RPMI7951 (cell line): ENCODE measurements at regions not wholly inside any gene's neighbourhood (a gene's known extent, or its start where the extent isn't known, plus 50 kb on each side); places are given as distances from the start of the nearest gene placed in this dataset.
"Not testable (repeated sequence)": the region's sequence is repeated elsewhere in the genome, so short reads cannot be mapped to it uniquely, and the experiment has no call there.

ENCODE experiments used
- DNase-seq: peaks from one replicate; pipeline ENCODE4 v3.0.0-alpha.2; 2012; ENCODE audit warnings: low read depth

GRCh38 chr10:129071411-129071810 lies 395.6 kb upstream of the MGMT start:
- not testable (repeated sequence) for DNase-seq

- DNase-seq, result no peak
Measured at GRCh38 chr10:129074939-129075338, 392.1 kb upstream of the MGMT start.

- no peak for DNase-seq
Measured at GRCh38 chr10:129075508-129075907, 391.5 kb upstream of the MGMT start.

GRCh38 chr10:129075927-129076326 lies 391.1 kb upstream of the MGMT start:
- DNase-seq, result no peak

GRCh38 chr10:129078346-129078745 lies 388.7 kb upstream of the MGMT start:
- no peak for DNase-seq

- DNase-seq, result no peak
Measured at GRCh38 chr10:129078746-129079145, 388.3 kb upstream of the MGMT start.

- no peak for DNase-seq
Measured at GRCh38 chr10:129079705-129080104, 387.3 kb upstream of the MGMT start.

GRCh38 chr10:129085811-129086210 lies 381.2 kb upstream of the MGMT start:
- DNase-seq, result no peak

- DNase-seq, result no peak
Measured at GRCh38 chr10:129089341-129089740, 377.7 kb upstream of the MGMT start.

GRCh38 chr10:129090165-129090564 lies 376.9 kb upstream of the MGMT start:
- DNase-seq, result no peak

GRCh38 chr10:129090618-129091366 lies 376.2 kb upstream of the MGMT start:
- DNase-seq, result no peak

GRCh38 chr10:129093641-129094040 lies 373.4 kb upstream of the MGMT start:
- no peak for DNase-seq

GRCh38 chr10:129094233-129094632 lies 372.8 kb upstream of the MGMT start:
- no peak for DNase-seq

GRCh38 chr10:129094861-129095260 lies 372.2 kb upstream of the MGMT start:
- DNase-seq, result no peak

GRCh38 chr10:129095680-129096064 lies 371.4 kb upstream of the MGMT start:
- DNase-seq, result no peak

GRCh38 chr10:129096065-129096984 lies 370.7 kb upstream of the MGMT start:
- DNase-seq, result no peak

GRCh38 chr10:129097776-129098330 lies 369.2 kb upstream of the MGMT start:
- no peak for DNase-seq

- DNase-seq, result no peak
Measured at GRCh38 chr10:129098517-129098916, 368.5 kb upstream of the MGMT start.

- no peak for DNase-seq
Measured at GRCh38 chr10:129099486-129099885, 367.6 kb upstream of the MGMT start.

GRCh38 chr10:129099992-129100391 lies 367.0 kb upstream of the MGMT start:
- DNase-seq, result no peak

GRCh38 chr10:129101232-129101980 lies 365.6 kb upstream of the MGMT start:
- no peak for DNase-seq
